ENCODE measurements at regions not wholly inside any gene's neighbourhood (a gene's known extent, or its start where the extent isn't known, plus 50 kb on each side); places are given as distances from the start of the nearest gene placed in this dataset.

- TF ChIP-seq, protein P1, sequence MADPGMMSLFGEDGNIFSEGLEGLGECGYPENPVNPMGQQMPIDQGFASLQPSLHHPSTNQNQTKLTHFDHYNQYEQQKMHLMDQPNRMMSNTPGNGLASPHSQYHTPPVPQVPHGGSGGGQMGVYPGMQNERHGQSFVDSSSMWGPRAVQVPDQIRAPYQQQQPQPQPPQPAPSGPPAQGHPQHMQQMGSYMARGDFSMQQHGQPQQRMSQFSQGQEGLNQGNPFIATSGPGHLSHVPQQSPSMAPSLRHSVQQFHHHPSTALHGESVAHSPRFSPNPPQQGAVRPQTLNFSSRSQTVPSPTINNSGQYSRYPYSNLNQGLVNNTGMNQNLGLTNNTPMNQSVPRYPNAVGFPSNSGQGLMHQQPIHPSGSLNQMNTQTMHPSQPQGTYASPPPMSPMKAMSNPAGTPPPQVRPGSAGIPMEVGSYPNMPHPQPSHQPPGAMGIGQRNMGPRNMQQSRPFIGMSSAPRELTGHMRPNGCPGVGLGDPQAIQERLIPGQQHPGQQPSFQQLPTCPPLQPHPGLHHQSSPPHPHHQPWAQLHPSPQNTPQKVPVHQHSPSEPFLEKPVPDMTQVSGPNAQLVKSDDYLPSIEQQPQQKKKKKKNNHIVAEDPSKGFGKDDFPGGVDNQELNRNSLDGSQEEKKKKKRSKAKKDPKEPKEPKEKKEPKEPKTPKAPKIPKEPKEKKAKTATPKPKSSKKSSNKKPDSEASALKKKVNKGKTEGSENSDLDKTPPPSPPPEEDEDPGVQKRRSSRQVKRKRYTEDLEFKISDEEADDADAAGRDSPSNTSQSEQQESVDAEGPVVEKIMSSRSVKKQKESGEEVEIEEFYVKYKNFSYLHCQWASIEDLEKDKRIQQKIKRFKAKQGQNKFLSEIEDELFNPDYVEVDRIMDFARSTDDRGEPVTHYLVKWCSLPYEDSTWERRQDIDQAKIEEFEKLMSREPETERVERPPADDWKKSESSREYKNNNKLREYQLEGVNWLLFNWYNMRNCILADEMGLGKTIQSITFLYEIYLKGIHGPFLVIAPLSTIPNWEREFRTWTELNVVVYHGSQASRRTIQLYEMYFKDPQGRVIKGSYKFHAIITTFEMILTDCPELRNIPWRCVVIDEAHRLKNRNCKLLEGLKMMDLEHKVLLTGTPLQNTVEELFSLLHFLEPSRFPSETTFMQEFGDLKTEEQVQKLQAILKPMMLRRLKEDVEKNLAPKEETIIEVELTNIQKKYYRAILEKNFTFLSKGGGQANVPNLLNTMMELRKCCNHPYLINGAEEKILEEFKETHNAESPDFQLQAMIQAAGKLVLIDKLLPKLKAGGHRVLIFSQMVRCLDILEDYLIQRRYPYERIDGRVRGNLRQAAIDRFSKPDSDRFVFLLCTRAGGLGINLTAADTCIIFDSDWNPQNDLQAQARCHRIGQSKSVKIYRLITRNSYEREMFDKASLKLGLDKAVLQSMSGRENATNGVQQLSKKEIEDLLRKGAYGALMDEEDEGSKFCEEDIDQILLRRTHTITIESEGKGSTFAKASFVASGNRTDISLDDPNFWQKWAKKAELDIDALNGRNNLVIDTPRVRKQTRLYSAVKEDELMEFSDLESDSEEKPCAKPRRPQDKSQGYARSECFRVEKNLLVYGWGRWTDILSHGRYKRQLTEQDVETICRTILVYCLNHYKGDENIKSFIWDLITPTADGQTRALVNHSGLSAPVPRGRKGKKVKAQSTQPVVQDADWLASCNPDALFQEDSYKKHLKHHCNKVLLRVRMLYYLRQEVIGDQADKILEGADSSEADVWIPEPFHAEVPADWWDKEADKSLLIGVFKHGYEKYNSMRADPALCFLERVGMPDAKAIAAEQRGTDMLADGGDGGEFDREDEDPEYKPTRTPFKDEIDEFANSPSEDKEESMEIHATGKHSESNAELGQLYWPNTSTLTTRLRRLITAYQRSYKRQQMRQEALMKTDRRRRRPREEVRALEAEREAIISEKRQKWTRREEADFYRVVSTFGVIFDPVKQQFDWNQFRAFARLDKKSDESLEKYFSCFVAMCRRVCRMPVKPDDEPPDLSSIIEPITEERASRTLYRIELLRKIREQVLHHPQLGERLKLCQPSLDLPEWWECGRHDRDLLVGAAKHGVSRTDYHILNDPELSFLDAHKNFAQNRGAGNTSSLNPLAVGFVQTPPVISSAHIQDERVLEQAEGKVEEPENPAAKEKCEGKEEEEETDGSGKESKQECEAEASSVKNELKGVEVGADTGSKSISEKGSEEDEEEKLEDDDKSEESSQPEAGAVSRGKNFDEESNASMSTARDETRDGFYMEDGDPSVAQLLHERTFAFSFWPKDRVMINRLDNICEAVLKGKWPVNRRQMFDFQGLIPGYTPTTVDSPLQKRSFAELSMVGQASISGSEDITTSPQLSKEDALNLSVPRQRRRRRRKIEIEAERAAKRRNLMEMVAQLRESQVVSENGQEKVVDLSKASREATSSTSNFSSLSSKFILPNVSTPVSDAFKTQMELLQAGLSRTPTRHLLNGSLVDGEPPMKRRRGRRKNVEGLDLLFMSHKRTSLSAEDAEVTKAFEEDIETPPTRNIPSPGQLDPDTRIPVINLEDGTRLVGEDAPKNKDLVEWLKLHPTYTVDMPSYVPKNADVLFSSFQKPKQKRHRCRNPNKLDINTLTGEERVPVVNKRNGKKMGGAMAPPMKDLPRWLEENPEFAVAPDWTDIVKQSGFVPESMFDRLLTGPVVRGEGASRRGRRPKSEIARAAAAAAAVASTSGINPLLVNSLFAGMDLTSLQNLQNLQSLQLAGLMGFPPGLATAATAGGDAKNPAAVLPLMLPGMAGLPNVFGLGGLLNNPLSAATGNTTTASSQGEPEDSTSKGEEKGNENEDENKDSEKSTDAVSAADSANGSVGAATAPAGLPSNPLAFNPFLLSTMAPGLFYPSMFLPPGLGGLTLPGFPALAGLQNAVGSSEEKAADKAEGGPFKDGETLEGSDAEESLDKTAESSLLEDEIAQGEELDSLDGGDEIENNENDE (IDR thresholded peaks at IDR 0.05; ENCODE audit: insufficient replicate concordance, low read length): no peak
- no peak for TF ChIP-seq HDAC6 (IDR thresholded peaks at IDR 0.05; ENCODE audit: low read depth, low read length)
- TF ChIP-seq SUZ12 (IDR thresholded peaks at IDR 0.05; ENCODE audit: low read length): no peak
- no peak for TF ChIP-seq CEBPB (IDR thresholded peaks at IDR 0.05; ENCODE audit: low read depth, low read length)
- no peak for TF ChIP-seq GTF2F1 (IDR thresholded peaks at IDR 0.05; ENCODE audit: borderline replicate concordance, low read depth, low read length)
- TF ChIP-seq, protein P2, sequence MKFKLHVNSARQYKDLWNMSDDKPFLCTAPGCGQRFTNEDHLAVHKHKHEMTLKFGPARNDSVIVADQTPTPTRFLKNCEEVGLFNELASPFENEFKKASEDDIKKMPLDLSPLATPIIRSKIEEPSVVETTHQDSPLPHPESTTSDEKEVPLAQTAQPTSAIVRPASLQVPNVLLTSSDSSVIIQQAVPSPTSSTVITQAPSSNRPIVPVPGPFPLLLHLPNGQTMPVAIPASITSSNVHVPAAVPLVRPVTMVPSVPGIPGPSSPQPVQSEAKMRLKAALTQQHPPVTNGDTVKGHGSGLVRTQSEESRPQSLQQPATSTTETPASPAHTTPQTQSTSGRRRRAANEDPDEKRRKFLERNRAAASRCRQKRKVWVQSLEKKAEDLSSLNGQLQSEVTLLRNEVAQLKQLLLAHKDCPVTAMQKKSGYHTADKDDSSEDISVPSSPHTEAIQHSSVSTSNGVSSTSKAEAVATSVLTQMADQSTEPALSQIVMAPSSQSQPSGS (IDR thresholded peaks at IDR 0.05; ENCODE audit: low read length): no peak
- TF ChIP-seq PHF8 (conservative IDR thresholded peaks at IDR 0.05; ENCODE audit: low read depth, low read length): no peak
- no peak for TF ChIP-seq RAD21 (IDR thresholded peaks at IDR 0.05 in 1 of 2, conservative IDR thresholded peaks at IDR 0.05 in 1 of 2; ENCODE audit: low read depth in 2 of 2, low read length in 2 of 2)
- TF ChIP-seq KDM1A (IDR thresholded peaks at IDR 0.05; ENCODE audit: borderline replicate concordance, low read length): no peak
- no peak for TF ChIP-seq EP300 (IDR thresholded peaks at IDR 0.05; ENCODE audit: borderline replicate concordance in 1 of 2, low read depth in 2 of 2, low read length in 2 of 2)
Observed at GRCh38 chr6:132142768-132143167, 191.6 kb upstream of the CCN2 start (continued).

All from H1 (cell line).